ENCODE measurements at regions not wholly inside any gene's neighbourhood (a gene's known extent, or its start where the extent isn't known, plus 50 kb on each side); places are given as distances from the start of the nearest gene placed in this dataset.

DNA sequence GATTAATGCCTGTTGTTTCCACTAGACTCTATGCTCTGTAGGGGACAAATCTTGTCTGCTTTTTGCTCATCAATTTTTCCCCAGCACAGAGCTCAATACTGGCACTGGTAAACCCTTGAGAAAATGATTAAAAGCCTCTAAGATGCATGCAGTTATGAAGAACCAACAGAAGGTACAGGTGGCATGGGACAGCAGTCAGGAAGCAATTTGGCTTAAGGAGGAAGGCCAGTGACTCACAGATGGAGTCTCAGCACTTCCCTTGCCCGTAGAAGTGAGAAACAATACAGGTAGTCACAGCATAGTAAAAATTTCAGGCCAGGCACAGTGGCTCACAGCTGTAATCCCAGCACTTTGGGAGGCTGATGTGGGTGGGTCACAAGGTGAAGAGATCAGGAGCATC, 504.7 kb upstream of the RBFOX1 start:
- no peak for DNase-seq (ENCODE audit: extremely low read depth, low read depth)
- TF ChIP-seq, protein P1, sequence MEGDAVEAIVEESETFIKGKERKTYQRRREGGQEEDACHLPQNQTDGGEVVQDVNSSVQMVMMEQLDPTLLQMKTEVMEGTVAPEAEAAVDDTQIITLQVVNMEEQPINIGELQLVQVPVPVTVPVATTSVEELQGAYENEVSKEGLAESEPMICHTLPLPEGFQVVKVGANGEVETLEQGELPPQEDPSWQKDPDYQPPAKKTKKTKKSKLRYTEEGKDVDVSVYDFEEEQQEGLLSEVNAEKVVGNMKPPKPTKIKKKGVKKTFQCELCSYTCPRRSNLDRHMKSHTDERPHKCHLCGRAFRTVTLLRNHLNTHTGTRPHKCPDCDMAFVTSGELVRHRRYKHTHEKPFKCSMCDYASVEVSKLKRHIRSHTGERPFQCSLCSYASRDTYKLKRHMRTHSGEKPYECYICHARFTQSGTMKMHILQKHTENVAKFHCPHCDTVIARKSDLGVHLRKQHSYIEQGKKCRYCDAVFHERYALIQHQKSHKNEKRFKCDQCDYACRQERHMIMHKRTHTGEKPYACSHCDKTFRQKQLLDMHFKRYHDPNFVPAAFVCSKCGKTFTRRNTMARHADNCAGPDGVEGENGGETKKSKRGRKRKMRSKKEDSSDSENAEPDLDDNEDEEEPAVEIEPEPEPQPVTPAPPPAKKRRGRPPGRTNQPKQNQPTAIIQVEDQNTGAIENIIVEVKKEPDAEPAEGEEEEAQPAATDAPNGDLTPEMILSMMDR (IDR thresholded peaks at IDR 0.05; ENCODE audit: low read depth, low read length): no peak

DNA sequence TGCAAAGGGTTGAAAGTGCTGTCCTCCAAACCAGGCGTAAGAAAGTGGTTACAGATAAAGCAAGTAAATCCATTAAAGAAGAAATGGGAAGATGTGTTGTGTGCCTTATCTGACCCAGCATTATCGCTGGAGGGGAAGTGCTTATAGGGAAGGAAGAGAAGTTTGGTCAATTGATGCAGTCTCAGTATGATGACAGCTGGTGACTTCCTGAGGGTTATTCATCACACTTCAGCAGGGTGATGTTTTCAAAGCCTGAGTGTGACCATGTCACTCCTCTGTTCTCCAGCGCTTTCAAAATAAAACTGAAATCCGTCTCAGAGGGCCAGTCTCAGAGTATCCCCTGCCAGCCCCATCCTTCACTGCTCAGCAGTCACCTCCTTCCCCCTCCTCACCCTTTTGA, 505.4 kb upstream of the RBFOX1 start:
- no peak for DNase-seq (ENCODE audit: extremely low read depth, low read depth)
- TF ChIP-seq, protein P1 (IDR thresholded peaks at IDR 0.05; ENCODE audit: low read depth, low read length): no peak

DNA sequence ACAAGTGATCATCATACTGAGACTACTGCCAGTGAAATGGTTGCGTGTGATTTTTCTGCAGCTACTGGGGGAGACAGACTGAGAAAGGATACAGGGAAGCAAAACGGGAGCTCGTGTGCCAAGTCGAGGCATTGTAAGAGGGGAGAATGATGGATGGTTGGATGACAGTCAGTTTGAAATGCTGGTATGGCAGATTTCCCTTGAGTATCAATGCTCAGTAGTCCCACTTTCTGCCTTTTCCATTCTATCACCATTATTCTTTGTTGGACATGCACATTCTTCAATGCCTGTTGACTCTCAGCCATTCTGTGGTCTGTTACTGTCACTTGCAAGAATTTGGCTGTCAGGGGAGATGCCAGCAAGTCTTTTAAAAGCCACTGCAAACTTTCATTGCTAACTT, 510.6 kb upstream of the RBFOX1 start:
- DNase-seq (ENCODE audit: extremely low read depth, low read depth): no peak

DNA sequence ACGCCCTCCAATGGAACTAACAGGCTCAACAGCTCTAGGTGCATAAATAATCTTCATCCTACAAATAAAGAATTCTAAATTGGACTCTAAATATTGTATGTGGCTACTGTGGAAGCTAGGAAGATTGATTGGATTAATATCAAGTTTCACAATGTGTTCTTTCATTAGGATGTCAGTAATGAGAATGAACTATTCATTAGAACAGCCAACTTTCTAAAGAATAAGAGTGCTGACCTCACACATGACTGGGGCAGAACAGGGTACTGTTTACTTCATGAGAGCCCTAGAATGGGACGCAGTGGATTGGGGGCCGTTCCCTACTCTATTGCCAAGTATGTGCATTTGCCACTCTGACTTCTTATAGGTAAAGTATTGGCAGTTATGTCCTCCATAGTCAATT, 528.2 kb upstream of the RBFOX1 start:
- no peak for DNase-seq (ENCODE audit: extremely low read depth, low read depth)
- TF ChIP-seq, protein P1 (IDR thresholded peaks at IDR 0.05; ENCODE audit: low read depth, low read length): no peak

More for the DNA sequence above, 510.6 kb upstream of the RBFOX1 start:
- TF ChIP-seq, protein P1 (IDR thresholded peaks at IDR 0.05; ENCODE audit: low read depth, low read length): no peak

DNA sequence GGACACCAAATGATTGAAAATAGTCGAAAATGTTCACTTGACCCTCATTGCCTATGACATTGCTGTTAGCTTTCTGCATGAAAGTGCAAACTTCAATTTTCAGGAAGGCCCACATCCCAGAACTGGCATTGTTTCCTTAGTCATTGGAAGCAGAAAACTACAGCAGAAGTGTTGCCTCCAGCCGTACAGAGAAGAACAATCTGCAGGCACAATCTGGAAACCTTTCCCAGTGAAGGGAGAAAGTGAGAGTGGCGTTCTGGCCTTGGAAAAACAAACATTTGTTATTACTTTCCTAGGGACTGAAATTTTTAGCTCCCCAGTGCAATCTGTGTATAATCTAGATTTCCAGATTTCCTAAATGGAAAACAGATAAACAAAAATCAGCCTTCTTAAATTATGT, 529.5 kb upstream of the RBFOX1 start:
- TF ChIP-seq, protein P1 (IDR thresholded peaks at IDR 0.05; ENCODE audit: low read depth, low read length): no peak
- DNase-seq (ENCODE audit: extremely low read depth, low read depth): no peak

DNA sequence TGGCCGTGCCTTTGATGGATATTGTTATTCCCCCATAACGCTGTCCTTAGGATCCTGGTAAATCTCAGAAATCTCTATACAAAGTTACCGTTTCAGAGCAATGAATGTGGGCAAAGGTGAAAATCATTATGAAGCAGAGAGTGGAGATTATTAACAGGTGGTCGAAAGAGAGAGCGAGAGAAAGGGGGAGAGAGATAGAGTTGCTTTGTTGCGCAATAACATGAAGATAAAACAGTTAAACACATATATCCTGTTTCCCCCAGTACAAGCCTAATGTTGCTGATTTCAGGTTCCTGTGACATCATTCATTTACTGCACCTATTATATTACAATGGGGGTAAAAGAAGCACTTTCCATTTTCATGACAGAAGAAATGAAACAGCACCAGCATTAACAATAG, 535.4 kb upstream of the RBFOX1 start:
- TF ChIP-seq, protein P1 (IDR thresholded peaks at IDR 0.05; ENCODE audit: low read depth, low read length): no peak
- no peak for DNase-seq (ENCODE audit: extremely low read depth, low read depth)

DNA sequence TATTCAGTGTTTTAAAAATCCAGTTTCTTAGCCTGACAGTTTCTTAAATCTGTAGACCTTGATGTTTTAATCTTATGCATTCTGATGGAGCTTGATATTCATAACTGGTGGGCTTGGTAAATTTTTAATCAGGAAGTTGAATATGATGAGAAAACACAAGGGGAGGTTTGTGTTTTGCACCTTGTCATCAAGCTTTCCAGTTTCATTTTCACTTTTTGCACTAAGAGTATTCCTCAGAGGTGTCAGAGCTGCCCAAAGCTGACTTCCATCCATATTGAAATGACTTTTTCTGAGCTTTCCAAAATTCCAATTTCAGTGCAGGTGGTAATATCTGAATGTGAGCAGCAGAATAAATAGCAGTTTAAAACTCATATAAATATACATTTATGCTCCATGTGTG, 555.0 kb upstream of the RBFOX1 start:
- DNase-seq (ENCODE audit: extremely low read depth, low read depth): no peak
- TF ChIP-seq, protein P1 (IDR thresholded peaks at IDR 0.05; ENCODE audit: low read depth, low read length): no peak
